HG02623 (cell line): ENCODE measurements at regions not wholly inside any gene's neighbourhood (a gene's known extent, or its start where the extent isn't known, plus 50 kb on each side); places are given as distances from the start of the nearest gene placed in this dataset.

ENCODE experiments used
- ATAC-seq: cut with Tn5 transposase; IDR thresholded peaks from one replicate; pipeline ENCODE4 v1.9.1; 2021; ENCODE audit warnings: moderate library complexity; ENCODE audit not compliant: unreplicated experiment

DNA sequence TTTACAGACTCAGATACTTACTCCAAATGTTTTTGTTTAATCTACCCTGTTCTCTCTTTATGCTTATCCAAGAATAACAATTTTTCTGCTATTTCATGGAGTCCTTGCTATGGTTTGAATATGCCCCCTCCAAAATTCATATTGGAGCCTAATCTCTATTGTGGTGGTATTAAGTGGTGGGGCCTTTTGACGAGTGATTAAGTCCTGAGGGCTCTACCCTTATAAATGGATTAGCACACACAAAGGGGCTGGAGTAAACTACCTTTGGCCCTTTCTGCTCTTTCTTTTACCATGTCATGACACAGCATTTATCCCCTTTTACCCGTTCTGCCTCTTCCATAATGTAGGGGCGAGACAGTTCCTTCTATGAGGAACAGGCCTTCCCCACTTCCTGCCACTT lies 285.5 kb downstream of the GASK1B start:
- ATAC-seq: no peak

DNA sequence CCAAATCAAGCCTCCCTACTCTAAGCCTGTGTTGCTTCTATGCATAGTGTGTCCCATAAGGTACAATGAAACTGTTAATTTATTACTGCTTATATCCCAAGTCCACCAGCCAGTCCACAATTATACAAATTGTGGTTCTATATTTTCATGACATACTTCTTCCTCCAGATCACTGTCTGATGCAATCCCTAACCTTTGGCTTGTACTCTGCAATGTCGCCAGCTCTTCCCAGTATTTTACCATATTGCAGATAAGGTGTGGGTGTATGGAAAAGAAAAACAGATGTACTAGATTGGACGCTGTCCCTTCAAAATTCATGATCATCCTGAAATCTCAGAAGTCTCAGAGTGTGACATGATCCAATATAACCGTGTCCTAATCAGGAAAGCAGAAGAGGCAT lies 286.2 kb downstream of the GASK1B start:
- no peak for ATAC-seq

DNA sequence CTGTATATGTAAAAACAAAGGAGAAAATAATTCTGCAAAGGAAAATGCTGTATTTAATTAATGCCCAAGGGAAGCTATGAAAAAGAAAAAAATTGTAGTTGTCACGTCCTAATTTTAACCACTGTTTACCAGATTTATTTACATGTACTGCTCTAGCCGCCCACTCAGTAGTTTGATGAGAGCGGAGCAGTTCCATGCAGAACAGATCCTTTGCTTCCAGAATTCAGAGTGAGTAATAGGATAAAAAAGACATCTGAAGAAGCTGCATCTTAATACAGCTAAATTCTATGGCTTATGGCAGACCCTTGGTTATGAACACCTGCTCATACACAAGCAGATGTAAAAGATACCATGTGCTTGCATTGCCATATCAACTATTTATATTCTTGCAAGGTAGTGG lies 287.0 kb downstream of the GASK1B start:
- ATAC-seq: no peak

DNA sequence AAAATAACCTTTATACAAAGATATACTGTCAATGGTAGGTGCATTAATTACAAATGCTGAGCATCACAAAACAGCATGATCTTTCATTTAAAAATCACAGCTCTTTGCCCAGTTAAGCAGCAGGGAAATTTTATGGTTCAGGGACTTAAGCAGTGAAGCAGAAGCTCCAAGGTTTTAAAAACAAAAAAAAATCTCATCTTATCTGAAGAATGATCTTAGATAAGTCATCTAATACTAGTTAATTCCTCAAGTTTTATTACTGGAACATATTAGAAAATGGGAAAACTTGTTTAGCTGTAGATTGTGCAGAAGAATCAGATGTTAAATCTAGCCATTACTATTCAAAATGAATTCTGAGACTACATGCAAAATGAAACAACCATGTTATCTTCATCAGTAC lies 289.9 kb downstream of the GASK1B start:
- no peak for ATAC-seq

DNA sequence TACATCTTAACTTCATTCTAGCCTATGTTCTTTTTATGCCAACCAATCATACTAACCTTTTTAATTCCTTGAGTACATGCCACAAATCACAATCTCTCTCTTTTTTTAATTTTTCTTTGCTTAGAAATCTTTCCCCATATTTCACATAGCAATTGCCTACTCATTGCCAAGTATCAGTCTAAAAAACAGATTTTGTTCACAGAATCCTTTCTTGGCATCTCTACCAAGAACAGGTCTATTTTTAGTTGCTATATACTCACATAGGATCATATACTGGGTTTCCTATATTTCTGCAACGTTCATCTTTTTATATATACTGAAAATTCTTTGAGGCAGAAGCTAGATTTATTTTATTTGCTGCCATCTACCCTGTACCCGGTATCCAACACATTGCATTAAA lies 292.1 kb downstream of the GASK1B start:
- ATAC-seq: no peak

DNA sequence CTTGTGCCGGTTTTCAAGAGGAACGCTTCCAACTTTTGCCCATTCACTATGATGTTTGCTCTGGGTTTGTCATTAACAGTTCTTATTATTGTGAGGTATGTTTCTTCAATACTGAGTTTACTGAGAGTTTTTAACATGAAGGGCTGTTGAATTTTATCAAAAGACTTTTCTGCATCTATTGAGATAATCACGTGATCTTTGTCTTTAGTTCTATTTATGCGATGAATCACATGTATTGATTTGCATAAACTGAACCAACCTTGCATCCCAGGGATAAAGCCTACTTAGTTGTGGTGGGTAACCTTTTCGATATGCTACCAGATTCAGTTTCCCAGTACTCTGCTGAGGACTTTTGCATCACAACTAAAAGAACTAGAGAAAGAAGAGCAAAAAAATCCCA lies 318.0 kb downstream of the GASK1B start:
- no peak for ATAC-seq

DNA sequence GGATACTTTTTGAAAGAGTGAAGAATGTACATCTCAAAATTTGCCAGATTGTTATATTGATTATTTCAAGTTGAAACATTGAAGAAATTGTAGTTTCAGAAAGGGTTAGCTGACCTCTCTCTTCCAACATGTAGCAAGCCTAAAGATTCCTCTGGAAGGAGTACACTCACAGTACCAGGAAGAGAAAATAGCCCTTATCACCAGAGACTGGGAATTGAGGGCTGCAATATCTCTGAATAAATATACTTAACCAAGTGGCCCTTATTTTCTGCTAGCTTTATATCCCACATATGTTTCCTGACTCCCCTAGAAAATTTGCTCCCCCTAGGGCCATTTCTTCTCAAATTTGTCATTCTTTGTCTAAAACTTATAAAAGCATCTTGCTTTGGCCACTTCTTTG lies 332.2 kb downstream of the GASK1B start:
- ATAC-seq: no peak

DNA sequence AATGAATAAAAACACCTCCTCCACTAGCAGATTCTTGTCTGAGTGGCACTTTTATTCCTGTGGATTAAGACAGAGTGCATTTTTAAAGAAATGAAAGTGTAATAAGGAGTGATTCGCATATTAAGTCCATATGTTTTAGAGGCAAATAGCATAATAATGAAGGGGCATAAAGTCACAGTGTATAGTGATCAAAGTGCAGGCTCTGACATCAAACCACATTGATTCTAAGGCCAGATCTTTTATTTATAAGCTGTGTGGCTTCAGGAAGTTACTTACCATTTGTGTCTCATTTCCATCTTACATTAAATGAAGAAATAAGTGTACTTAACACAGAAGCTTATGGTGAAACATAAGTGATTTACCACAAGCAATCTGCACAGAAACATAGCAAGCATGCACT lies 332.8 kb downstream of the GASK1B start:
- ATAC-seq: no peak

DNA sequence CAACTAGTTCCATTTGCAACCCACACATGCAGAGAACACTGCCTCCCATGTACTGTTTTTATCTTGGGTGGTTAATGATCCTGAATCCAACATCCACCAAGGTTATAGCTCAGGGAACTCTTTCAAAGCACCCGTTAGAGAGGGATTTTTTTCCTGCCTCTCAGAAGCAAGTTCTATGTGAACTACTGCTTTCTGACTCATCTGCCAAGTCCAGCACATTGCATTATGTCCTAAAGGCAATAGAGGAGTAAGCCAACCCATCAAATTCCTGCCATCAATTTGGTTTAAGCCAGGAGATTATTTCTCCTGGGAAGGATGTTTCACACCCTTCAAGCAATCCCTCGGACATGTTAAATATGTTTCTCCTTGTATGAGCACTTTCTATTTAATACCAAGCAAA lies 334.5 kb downstream of the GASK1B start:
- ATAC-seq: no peak

DNA sequence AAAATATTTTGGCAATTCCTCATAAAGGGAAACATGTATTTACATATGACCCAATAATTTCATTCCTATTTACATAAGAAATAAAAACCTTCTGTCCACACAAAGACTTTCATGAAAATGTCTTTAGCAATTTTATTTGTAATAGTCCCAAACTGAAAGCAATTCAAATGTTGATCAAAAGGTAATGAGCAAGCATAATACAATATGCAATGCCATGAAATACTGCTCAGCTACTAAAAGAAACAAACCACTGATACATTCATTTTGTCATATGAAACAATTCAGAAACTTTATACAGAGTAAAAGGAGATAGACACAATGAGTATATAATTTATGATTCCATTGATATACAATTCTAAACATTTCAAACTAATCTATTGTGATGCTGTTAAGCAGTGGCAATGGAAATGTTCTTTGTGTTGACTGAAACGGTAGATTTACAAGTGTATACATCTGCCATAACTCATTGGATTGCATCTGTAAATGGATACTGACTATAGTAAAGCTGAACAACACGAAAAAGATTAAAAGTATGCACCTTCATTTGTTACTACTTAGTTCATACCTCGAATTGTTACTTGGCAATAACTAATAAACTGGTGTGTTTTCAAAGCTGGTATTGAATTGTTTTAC lies 335.6 kb downstream of the GASK1B start:
- no peak for ATAC-seq

DNA sequence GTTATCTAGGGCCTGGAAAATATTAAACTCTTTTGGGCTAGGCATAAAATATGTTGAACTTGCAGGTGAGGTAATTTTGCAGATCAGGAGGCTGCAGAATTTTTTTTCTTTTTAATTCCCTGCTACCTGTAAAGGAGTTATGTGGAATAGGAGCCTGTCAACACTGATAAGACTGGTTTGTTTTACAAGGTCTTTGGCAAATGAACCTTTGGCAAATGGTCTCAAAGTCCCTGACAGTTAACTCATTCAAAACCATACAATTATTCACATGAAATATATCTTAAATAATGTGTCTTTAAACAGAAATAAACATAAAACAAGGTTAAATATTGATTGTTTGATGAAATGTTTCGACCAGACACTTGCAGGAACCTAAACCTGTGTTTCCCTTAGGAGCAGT lies 340.2 kb downstream of the GASK1B start:
- no peak for ATAC-seq

DNA sequence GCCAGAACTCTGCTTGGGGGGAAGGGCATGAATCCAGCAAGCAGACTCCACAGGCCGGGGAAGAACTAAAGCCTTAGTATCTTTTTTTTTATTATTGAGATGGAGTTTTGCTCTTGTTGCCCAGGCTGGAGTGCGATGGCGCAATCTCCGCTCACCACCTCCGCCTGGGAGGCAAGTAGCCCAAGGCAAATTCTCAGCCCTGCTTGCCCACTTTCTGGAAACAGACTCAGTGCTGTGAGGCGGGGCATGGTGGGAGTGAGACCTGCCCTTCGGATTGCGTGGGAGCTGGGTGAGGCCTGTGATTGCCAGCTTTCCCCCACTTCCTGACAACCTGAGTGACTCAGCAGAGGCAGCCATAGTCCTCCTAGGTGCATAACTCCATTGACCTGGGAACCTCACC lies 348.8 kb downstream of the GASK1B start:
- ATAC-seq: no peak

DNA sequence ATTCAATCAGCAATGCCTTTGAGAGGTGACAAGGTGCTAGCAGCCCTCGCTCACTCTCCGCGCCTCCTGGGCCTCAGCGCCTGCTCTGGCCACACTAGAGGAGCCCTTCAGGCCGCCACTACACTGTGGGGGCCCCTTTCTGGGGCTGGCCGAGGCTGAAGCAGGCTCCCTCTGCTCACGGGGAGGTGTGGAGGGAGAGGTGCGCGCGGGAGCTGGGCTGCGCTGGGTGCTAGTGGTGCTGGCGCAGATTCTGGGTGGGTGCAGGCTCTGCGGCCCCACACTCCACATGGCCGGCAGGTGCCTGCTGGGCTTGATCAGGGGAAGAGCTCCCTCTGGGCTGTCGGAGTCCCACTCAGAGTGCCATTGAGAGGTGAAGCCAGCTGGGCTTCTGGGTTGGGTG lies 351.0 kb downstream of the GASK1B start:
- no peak for ATAC-seq

DNA sequence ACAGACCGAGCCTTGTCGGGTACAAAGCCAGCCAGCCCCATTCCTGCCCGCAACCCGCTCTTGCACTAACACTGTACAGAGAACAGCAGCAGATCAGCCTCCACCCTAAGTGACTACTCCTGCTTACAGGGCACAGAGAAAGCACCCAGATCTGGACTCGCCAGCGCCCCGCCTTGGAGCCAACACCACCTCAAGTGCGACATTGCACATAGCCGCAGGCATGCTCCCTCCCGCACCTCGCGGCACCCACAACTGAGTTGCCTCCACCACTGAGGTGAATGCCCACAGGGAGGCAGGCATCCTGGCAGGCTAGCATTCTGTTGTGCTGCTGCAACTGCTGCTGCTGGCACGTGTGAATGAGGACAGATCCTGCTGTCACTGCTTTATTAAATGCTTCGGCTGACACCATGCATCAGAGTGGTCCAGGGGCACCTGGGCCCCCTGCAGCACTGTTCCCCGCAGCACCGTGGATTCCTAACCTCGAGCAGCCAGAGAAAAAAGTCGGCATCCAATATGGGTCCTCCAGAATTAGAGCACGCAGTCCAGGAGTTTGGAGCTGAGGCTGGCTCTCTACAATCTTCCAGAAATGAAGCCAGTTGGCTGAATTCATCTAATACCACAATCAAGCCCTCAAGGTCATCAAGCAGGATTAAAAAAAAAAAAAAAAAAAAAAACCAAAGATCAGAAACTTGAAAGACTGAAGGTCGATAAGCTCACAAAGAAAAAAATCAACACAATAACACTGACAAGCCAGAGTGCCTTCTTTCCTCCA lies 352.9 kb downstream of the GASK1B start:
- ATAC-seq: no peak

DNA sequence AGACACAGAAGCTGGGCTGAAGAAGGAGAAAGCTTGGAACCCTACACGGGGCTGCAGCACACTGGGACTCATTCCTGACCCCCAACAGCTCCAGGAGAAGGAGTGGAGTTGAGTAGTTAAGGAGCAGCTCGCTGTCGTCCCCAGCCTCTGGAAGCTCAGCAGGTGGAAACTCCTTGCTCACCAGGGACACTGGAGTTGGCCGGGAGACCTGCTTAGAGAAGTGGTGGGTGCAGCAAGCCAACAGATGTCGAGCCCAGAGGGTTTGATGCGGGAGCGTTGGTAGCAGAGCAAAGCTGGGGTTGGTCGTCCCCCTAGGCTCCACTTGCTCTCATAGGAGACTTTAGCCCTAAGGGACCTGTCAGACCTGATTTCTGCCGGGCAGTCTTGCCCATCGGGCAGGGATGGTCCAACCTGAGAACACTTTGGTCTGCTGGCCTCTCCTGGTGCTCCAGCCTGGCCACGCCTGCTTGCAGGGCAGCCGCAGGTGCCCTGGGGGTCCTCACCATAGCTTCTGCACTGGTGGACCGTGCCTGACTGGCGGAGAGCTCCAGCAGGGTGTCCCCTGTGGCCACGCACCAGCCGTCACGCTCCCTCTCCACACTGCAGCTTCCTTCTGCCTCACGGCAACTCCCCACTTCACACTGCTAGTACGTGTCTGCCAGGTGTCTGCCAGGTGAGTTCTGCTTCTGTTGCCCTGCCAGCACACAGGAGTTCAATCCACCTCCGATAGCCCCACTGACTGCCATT lies 353.7 kb downstream of the GASK1B start:
- no peak for ATAC-seq

DNA sequence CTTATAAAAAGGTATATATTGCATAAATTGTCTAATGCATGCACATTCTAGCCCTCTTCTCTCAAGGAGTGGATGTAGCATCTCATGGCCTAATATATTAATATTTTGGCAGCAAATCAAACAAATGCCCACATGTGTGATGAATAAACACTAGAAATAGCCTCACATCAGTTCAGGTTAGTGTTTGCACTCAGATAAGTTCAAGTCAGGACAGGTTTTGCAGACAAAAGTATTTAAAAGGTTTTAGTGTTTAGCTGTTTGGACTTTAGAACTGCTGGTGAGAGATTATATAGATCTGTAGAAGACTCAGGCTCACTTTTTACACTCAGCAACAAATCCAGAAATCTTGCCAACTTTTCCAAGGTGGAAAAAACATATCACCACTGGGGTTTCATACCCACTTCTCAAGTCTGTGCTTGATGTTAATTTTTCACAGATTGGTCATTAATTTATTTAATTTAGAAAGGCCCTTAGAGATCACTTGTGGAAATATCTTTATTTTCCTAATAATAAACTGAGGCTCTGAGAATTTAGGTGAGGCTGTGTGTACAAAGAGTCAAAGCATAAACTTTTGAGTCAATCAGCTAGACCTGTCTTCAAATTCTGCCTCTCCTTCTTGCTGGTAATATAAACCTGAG lies 362.6 kb downstream of the GASK1B start:
- no peak for ATAC-seq

DNA sequence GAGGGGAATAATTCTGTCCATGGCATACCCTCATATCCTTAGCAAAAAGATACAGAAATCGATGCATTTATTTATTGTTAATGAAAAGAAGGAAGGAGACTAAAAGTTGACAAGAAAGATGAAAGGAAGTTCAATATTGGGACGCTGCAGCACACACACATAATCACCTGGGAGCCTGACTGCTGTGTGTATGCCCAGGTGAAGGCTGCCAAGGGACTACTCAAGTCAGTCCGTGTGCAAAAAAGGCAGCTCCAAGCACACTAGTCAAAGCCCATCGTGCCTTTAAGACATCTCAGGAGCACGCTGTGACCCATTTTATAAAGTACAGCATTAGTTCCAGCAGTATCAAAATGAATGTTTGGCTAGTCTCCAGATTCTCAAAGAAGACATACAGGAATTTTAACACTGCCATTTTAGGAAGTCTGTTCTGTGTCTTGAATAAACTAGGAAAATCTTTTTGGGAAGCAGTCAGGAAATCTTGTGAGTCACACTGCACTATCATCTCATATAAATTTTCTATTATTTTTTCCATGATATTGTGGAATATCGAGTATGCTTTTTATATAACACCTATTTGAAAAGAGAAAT lies 363.9 kb downstream of the GASK1B start:
- ATAC-seq: no peak

DNA sequence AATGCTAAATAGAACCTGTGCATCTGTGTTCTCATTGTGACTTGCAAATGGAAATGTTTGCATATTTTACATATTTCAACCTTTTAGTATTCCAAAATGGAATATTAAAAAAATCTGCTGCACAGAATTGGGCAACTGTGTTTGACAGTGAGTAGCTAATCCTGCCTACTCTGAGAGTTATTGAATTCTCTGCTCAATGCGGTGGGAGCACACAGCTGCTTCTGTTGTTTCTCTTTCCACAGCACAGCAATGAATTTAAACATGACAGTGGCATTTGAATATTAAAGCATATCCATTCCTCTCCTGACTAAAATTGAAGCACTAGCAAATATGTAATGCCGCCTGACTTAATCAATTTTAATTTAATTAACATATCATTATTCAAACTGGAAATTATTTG lies 366.6 kb downstream of the GASK1B start:
- no peak for ATAC-seq

DNA sequence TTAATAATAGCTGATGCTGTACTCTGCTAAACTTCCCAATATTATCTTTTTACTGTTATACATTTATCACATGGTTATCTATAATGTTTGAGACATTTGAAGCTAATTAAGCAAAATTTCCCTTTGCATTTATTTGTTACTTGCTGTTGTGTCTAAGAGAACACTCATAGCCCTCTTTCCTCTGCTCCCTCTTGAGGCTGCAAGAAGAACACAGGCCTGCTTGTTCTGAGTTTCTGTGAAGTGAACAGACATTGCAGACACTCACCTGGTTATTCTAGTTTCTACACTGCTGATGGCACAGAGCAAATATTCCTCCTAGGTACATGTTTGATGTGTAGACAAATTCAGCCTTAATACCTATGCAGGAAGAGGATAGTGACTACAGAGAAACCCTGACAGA lies 367.8 kb downstream of the GASK1B start:
- ATAC-seq: no peak

DNA sequence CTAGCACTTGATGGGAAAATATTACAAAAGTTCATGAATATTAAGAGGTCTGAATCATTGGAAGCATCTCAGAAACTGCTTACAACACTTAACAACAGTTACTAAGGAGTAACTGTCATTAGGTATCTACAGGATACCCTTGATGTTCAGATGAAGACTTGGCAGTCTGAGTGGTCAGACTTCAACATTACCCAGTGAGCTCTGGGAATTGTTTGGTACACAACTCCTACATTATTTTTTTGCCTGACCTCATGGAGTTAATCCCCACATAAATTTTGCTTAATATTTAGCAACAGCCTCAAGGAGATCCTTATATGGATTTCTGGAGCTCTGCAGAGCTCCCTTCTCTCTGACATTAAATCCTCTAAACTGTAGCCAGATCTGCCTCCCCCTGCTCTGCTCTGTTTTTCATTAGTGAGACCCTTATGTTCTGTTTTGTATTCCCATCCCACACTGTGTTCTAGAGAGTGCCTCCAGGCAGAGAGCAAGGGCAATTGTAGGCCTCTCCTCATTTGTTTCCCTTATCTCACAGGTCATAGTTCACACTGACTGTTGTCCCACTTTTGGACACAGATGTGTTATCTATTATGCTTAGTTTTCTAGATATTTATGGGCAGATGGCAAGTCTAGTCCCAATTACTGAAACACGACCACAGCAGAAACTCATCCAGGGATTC lies 368.8 kb downstream of the GASK1B start:
- no peak for ATAC-seq

DNA sequence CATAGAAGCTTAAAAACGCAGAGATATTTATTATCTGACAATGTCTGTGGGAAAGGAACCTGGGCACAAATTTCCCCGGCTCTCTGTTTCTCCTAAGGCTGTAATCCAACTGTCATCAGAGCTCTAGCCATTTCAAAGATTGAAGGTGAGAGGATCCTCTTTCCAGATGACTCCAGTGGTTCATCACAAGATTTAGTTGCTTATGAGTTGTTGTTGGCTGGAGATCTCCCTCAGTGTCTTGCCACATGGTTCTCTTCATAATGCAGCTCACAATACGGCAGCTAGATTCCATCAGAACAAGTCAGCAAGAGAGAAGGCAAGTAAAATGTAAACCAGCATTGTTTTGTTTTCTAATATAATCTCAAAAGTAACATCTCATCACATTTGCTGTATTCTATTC lies 369.4 kb downstream of the GASK1B start:
- no peak for ATAC-seq
